Mesendoderm (in vitro differentiated cells): ENCODE measurements at regions not wholly inside any gene's neighbourhood (a gene's known extent, or its start where the extent isn't known, plus 50 kb on each side); places are given as distances from the start of the nearest gene placed in this dataset.
"Not testable (repeated sequence)": the region's sequence is repeated elsewhere in the genome, so short reads cannot be mapped to it uniquely, and the experiment has no call there.

Experiments
- DNase-seq: peaks from one replicate; pipeline ENCODE4 v3.0.0; 2013
- H2AK5ac ChIP-seq: 2 replicates; pipeline ENCODE4 v1.6.1; 2013; ENCODE audit warnings: low read length, inconsistent platforms
- H2BK120ac ChIP-seq: 2 replicates; pipeline ENCODE4 v1.6.1; 2013; ENCODE audit warnings: low read depth, mild to moderate bottlenecking, low read length, moderate library complexity, mixed read lengths
- H2BK15ac ChIP-seq: replicated peaks from 2 replicates; pipeline ENCODE4 v1.6.1; 2013; ENCODE audit warnings: low read depth, mild to moderate bottlenecking, moderate library complexity
- H2BK5ac ChIP-seq: 2 replicates; pipeline ENCODE4 v1.6.1; 2013; ENCODE audit warnings: low read length, inconsistent platforms
- H3K18ac ChIP-seq: 2 replicates; pipeline ENCODE4 v1.6.1; 2013; ENCODE audit warnings: mild to moderate bottlenecking, low read length, mixed read lengths
- H3K23ac ChIP-seq: one replicate; pipeline ENCODE4 v1.6.1; 2013; ENCODE audit warnings: low read length
- H3K27ac ChIP-seq: 2 replicates; pipeline ENCODE4 v1.5.1; 2013; ENCODE audit warnings: low read depth, mild to moderate bottlenecking, inconsistent platforms, low read length, moderate library complexity
- H3K27me3 ChIP-seq: 2 replicates; pipeline ENCODE4 v1.6.1; 2013; ENCODE audit warnings: low read length, control low read depth, mild to moderate bottlenecking, inconsistent platforms; ENCODE audit not compliant: insufficient read depth, poor library complexity
- H3K36me3 ChIP-seq: 2 replicates; pipeline ENCODE4 v1.6.1; 2013; ENCODE audit warnings: low read length, inconsistent platforms; ENCODE audit not compliant: control insufficient read depth, insufficient read depth
- H3K4ac ChIP-seq: one replicate; pipeline ENCODE4 v1.6.1; 2013; ENCODE audit warnings: low read depth, mild to moderate bottlenecking, low read length, moderate library complexity
- H3K4me1 ChIP-seq: 2 replicates; pipeline ENCODE4 v1.6.1; 2013; ENCODE audit warnings: low read depth, low read length, inconsistent platforms; ENCODE audit not compliant: control insufficient read depth
- H3K4me2 ChIP-seq: 2 replicates; pipeline ENCODE4 v1.6.1; 2013; ENCODE audit warnings: low read length
- H3K4me3 ChIP-seq: 2 replicates; pipeline ENCODE4 v1.5.1; 2013; ENCODE audit warnings: mild to moderate bottlenecking, low read length
- H3K56ac ChIP-seq: one replicate; pipeline ENCODE4 v1.6.1; 2013; ENCODE audit warnings: low read length
- H3K79me1 ChIP-seq: 2 replicates; pipeline ENCODE4 v1.6.1; 2013; ENCODE audit warnings: low read length, inconsistent platforms
- H3K79me2 ChIP-seq: 2 replicates; pipeline ENCODE4 v1.6.1; 2013; ENCODE audit warnings: mild to moderate bottlenecking, low read length; ENCODE audit not compliant: control insufficient read depth, insufficient read depth
- H3K9ac ChIP-seq: 2 replicates; pipeline ENCODE4 v1.6.1; 2013; ENCODE audit warnings: low read length, inconsistent platforms
- H4K5ac ChIP-seq: one replicate; pipeline ENCODE4 v1.6.1; 2013; ENCODE audit warnings: low read length
- H4K8ac ChIP-seq: one replicate; pipeline ENCODE4 v1.6.1; 2013; ENCODE audit warnings: low read depth, mild to moderate bottlenecking, control low read depth, low read length, moderate library complexity
- WGBS: extraction: QIAGEN DNeasy Blood & Tissue Kit; methylation state at CpG from one replicate; pipeline ENCODE4 v1.1.7; 2013; ENCODE audit warnings: low lambda C conversion rate, missing lambda C conversion rate; ENCODE audit not compliant: insufficient coverage; ENCODE audit errors: extremely low coverage; 5-methylcytosine and 5-hydroxymethylcytosine counted together

- H3K4me3 ChIP-seq, H3K79me1 ChIP-seq, H2BK5ac ChIP-seq, H3K36me3 ChIP-seq, H3K18ac ChIP-seq, H3K9ac ChIP-seq, H3K4me1 ChIP-seq, H2BK120ac ChIP-seq, H4K8ac ChIP-seq, DNase-seq, H3K23ac ChIP-seq, H4K5ac ChIP-seq, H2BK15ac ChIP-seq, H3K4me2 ChIP-seq, H3K27ac ChIP-seq, H3K79me2 ChIP-seq, H2AK5ac ChIP-seq, H3K27me3 ChIP-seq, H3K4ac ChIP-seq, H3K56ac ChIP-seq: not testable (repeated sequence)
- no CpG with 5 or more reads among the region's 5 CpGs for WGBS
These were observed 61.6 kb upstream of the GBA3 start for GRCh38 chr4:22631167-22631566.

GRCh38 chr4:22634541-22635181, 58.1 kb upstream of the GBA3 start:
- Histone ChIP-seq H3K23ac (no peak overlapping the region), H3K18ac (no peak overlapping the region), H2BK15ac (no peak overlapping the region), H3K27me3 (no peaks in the 10 kb centered on the region), H3K36me3 (no peaks in the 10 kb centered on the region), H2BK120ac (no peak overlapping the region), H3K79me1 (no peaks in the 10 kb centered on the region), H3K4ac (no peak overlapping the region), H3K4me1 (no peaks in the 10 kb centered on the region), H3K4me3 (no peak overlapping the region), H2AK5ac (no peak overlapping the region), H3K27ac (no peak overlapping the region), H4K5ac (no peak overlapping the region), H3K9ac (no peak overlapping the region), H2BK5ac (no peak overlapping the region), H3K56ac (no peak overlapping the region), H3K4me2 (no peak overlapping the region), H4K8ac (no peak overlapping the region), H3K79me2 (no peaks in the 10 kb centered on the region)
- DNase-seq = no peak
- WGBS = no CpG with 5 or more reads among the region's 69 CpGs

GRCh38 chr4:22635182-22635549, 57.6 kb upstream of the GBA3 start:
- not testable (repeated sequence) for H3K23ac ChIP-seq, H4K5ac ChIP-seq, H3K4ac ChIP-seq, H3K4me1 ChIP-seq, H3K36me3 ChIP-seq, H3K27ac ChIP-seq, H3K4me2 ChIP-seq, H4K8ac ChIP-seq, H2BK5ac ChIP-seq, H3K56ac ChIP-seq, H3K9ac ChIP-seq, DNase-seq, H3K4me3 ChIP-seq, H3K18ac ChIP-seq, H2BK120ac ChIP-seq, H2BK15ac ChIP-seq, H3K27me3 ChIP-seq, H3K79me1 ChIP-seq, H3K79me2 ChIP-seq, H2AK5ac ChIP-seq
- WGBS = no CpG with 5 or more reads among the region's 4 CpGs

GRCh38 chr4:22635692-22636091, 57.0 kb upstream of the GBA3 start:
- no peak overlapping the region for H3K23ac ChIP-seq
- no peak overlapping the region for H3K18ac ChIP-seq
- H3K4ac ChIP-seq = no peak overlapping the region
- no peaks in the 10 kb centered on the region for H3K79me2 ChIP-seq
- no peak overlapping the region for H2AK5ac ChIP-seq
- H3K4me3 ChIP-seq = no peak overlapping the region
- H3K4me1 ChIP-seq = no peaks in the 10 kb centered on the region
- H3K9ac ChIP-seq = no peak overlapping the region
- no peak overlapping the region for H3K4me2 ChIP-seq
- no peak overlapping the region for H3K56ac ChIP-seq
- H2BK120ac ChIP-seq = no peak overlapping the region
- H4K8ac ChIP-seq = no peak overlapping the region
- no peak overlapping the region for H2BK15ac ChIP-seq
- H3K27me3 ChIP-seq = no peaks in the 10 kb centered on the region
- no CpG with 5 or more reads among the region's 5 CpGs for WGBS
- H3K27ac ChIP-seq = no peak overlapping the region
- H4K5ac ChIP-seq = no peak overlapping the region
- H2BK5ac ChIP-seq = no peak overlapping the region
- H3K79me1 ChIP-seq = no peaks in the 10 kb centered on the region
- DNase-seq = peak; percentile 39
- H3K36me3 ChIP-seq = no peaks in the 10 kb centered on the region

- Histone ChIP-seq H2BK15ac (no peak overlapping the region), H3K36me3 (no peaks in the 10 kb centered on the region), H2AK5ac (no peak overlapping the region), H4K8ac (no peak overlapping the region), H3K27me3 (no peaks in the 10 kb centered on the region), H3K4me3 (no peak overlapping the region), H3K18ac (no peak overlapping the region), H3K56ac (no peak overlapping the region), H3K27ac (no peak overlapping the region), H3K79me2 (no peaks in the 10 kb centered on the region), H3K23ac (no peak overlapping the region), H2BK5ac (no peak overlapping the region), H3K9ac (no peak overlapping the region), H3K4me1 (no peaks in the 10 kb centered on the region), H3K4ac (no peak overlapping the region), H4K5ac (no peak overlapping the region), H3K4me2 (no peak overlapping the region), H3K79me1 (no peaks in the 10 kb centered on the region), H2BK120ac (no peak overlapping the region)
- DNase-seq = no peak
- WGBS = no CpG with 5 or more reads among the region's 4 CpGs
These were observed 55.4 kb upstream of the GBA3 start for GRCh38 chr4:22637306-22637705.
